ENCODE measurements at regions not wholly inside any gene's neighbourhood (a gene's known extent, or its start where the extent isn't known, plus 50 kb on each side); places are given as distances from the start of the nearest gene placed in this dataset.

DNA sequence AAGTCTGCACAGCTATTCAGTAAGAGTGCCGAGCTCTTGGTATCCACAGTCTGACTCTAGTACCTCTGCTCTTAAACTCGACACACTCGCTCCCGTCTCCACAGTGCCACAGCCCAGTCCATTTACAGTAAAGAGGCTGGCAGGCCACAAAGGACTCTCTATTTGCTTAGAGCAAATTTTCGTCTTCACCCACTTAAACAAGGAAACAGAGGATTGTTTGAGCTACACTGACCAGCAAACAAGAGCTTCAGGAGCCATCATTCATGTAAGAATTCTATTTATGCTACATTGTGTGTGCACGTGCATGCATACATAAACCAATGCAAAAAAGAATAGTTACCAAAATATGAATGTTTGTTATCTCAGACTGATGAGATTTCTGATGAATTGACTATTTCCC lies 290.2 kb downstream of the USP46 start:
- no peak for TF ChIP-seq POLR2A (IDR thresholded peaks at IDR 0.05)
- TF ChIP-seq, protein P1, sequence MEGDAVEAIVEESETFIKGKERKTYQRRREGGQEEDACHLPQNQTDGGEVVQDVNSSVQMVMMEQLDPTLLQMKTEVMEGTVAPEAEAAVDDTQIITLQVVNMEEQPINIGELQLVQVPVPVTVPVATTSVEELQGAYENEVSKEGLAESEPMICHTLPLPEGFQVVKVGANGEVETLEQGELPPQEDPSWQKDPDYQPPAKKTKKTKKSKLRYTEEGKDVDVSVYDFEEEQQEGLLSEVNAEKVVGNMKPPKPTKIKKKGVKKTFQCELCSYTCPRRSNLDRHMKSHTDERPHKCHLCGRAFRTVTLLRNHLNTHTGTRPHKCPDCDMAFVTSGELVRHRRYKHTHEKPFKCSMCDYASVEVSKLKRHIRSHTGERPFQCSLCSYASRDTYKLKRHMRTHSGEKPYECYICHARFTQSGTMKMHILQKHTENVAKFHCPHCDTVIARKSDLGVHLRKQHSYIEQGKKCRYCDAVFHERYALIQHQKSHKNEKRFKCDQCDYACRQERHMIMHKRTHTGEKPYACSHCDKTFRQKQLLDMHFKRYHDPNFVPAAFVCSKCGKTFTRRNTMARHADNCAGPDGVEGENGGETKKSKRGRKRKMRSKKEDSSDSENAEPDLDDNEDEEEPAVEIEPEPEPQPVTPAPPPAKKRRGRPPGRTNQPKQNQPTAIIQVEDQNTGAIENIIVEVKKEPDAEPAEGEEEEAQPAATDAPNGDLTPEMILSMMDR (IDR thresholded peaks at IDR 0.05): no peak
